ENCODE measurements at regions not wholly inside any gene's neighbourhood (a gene's known extent, or its start where the extent isn't known, plus 50 kb on each side); places are given as distances from the start of the nearest gene placed in this dataset.

GRCh38 chr4:136898590-136899248, 633.6 kb downstream of the PCDH18 start:
- ATAC-seq (no peak), DNase-seq (no peak)
- Histone ChIP-seq H3K27ac (no peak overlapping the region), H3K9me3 (no peaks in the 10 kb centered on the region), H3K36me3 (no peaks in the 10 kb centered on the region), H3K4me1 (no peaks in the 10 kb centered on the region), H3K4me3 (no peak overlapping the region), H3K27me3 (no peaks in the 10 kb centered on the region)
- in situ Hi-C loops (cut with MboI; ENCODE audit: low sequenced_read_pairs in 4 of 4) (no loop called here), intact Hi-C loops (cut with DNase I; ENCODE audit: low total_unique reads) (no loop called here)
- TF ChIP-seq CTCF (IDR thresholded peaks at IDR 0.05 in 4 of 5, conservative IDR thresholded peaks at IDR 0.05 in 1 of 5) (no peak), POLR2A (IDR thresholded peaks at IDR 0.05) (no peak)

- Histone ChIP-seq H3K4me3 (no peak overlapping the region), H3K9me3 (no peaks in the 10 kb centered on the region), H3K27ac (no peak overlapping the region), H3K27me3 (no peaks in the 10 kb centered on the region), H3K4me1 (no peaks in the 10 kb centered on the region), H3K36me3 (no peaks in the 10 kb centered on the region)
- intact Hi-C loops (cut with DNase I; ENCODE audit: low total_unique reads), result no loop called here
- in situ Hi-C loops (cut with MboI; ENCODE audit: low sequenced_read_pairs in 4 of 4), result no loop called here
- TF ChIP-seq POLR2A (IDR thresholded peaks at IDR 0.05) (no peak), CTCF (IDR thresholded peaks at IDR 0.05 in 4 of 5, conservative IDR thresholded peaks at IDR 0.05 in 1 of 5) (no peak)
- ATAC-seq, result no peak
- DNase-seq, result no peak
Measured at GRCh38 chr4:136893573-136893972, 638.7 kb downstream of the PCDH18 start.

- Histone ChIP-seq H3K36me3 (no peaks in the 10 kb centered on the region), H3K4me3 (no peak overlapping the region), H3K27ac (no peak overlapping the region), H3K27me3 (no peaks in the 10 kb centered on the region), H3K9me3 (no peaks in the 10 kb centered on the region), H3K4me1 (no peaks in the 10 kb centered on the region)
- TF ChIP-seq POLR2A (IDR thresholded peaks at IDR 0.05), result no peak
- no peak for TF ChIP-seq CTCF (IDR thresholded peaks at IDR 0.05 in 4 of 5, conservative IDR thresholded peaks at IDR 0.05 in 1 of 5)
- intact Hi-C loops (cut with DNase I; ENCODE audit: low total_unique reads), result no loop called here
- in situ Hi-C loops (cut with MboI; ENCODE audit: low sequenced_read_pairs in 4 of 4), result no loop called here
- ATAC-seq, result no peak
- no peak for DNase-seq
Measured at GRCh38 chr4:136881666-136882065, 650.6 kb downstream of the PCDH18 start.

GRCh38 chr4:136873555-136873954, 658.7 kb downstream of the PCDH18 start:
- H3K4me1 ChIP-seq, result no peaks in the 10 kb centered on the region
- DNase-seq (no peak), ATAC-seq (no peak)
- no peak overlapping the region for H3K4me3 ChIP-seq
- intact Hi-C loops (cut with DNase I; ENCODE audit: low total_unique reads) (no loop called here), in situ Hi-C loops (cut with MboI; ENCODE audit: low sequenced_read_pairs in 4 of 4) (no loop called here)
- TF ChIP-seq POLR2A (IDR thresholded peaks at IDR 0.05), result no peak
- no peak for TF ChIP-seq CTCF (IDR thresholded peaks at IDR 0.05 in 4 of 5, conservative IDR thresholded peaks at IDR 0.05 in 1 of 5)
- no peaks in the 10 kb centered on the region for H3K9me3 ChIP-seq
- H3K27me3 ChIP-seq, result no peaks in the 10 kb centered on the region
- no peaks in the 10 kb centered on the region for H3K36me3 ChIP-seq
- H3K27ac ChIP-seq, result no peak overlapping the region

- ATAC-seq (no peak), DNase-seq (no peak)
- intact Hi-C loops (cut with DNase I; ENCODE audit: low total_unique reads) (no loop called here), in situ Hi-C loops (cut with MboI; ENCODE audit: low sequenced_read_pairs in 4 of 4) (no loop called here)
- Histone ChIP-seq H3K4me1 (peaks cover 5 to 9% of the 10 kb centered on the region in 2 donors), H3K36me3 (no peaks in the 10 kb centered on the region), H3K27me3 (no peaks in the 10 kb centered on the region), H3K27ac (no peak overlapping the region), H3K9me3 (no peaks in the 10 kb centered on the region), H3K4me3 (no peak overlapping the region)
- no peak for TF ChIP-seq POLR2A (IDR thresholded peaks at IDR 0.05)
Measured at GRCh38 chr4:136867465-136867864, 664.8 kb downstream of the PCDH18 start.
